IPS-20b (cell line): ENCODE measurements at regions not wholly inside any gene's neighbourhood (a gene's known extent, or its start where the extent isn't known, plus 50 kb on each side); places are given as distances from the start of the nearest gene placed in this dataset.
"Not testable (repeated sequence)": the region's sequence is repeated elsewhere in the genome, so short reads cannot be mapped to it uniquely, and the experiment has no call there.

Source experiments
- H3K27ac ChIP-seq: one replicate; pipeline ENCODE4 v1.5.1; 2013; ENCODE audit warnings: low read length
- H3K27me3 ChIP-seq: 2 replicates; pipeline ENCODE4 v1.6.1; 2013; ENCODE audit warnings: mild to moderate bottlenecking, low read length, inconsistent platforms; ENCODE audit not compliant: insufficient read depth
- H3K36me3 ChIP-seq: 2 replicates; pipeline ENCODE4 v1.6.1; 2013; ENCODE audit warnings: low read depth, mild to moderate bottlenecking, inconsistent platforms, low read length, moderate library complexity; ENCODE audit not compliant: insufficient read depth
- H3K4me1 ChIP-seq: 2 replicates; pipeline ENCODE4 v1.6.1; 2013; ENCODE audit warnings: mild to moderate bottlenecking, control low read depth, inconsistent platforms, low read length, moderate library complexity; ENCODE audit not compliant: insufficient read depth
- H3K4me3 ChIP-seq: 2 replicates; pipeline ENCODE4 v1.5.1; 2013; ENCODE audit warnings: mild to moderate bottlenecking, low read length, inconsistent platforms
- H3K9ac ChIP-seq: 2 replicates; pipeline ENCODE4 v1.6.1; 2013; ENCODE audit warnings: low read depth, mild to moderate bottlenecking, inconsistent platforms, low read length, moderate library complexity
- H3K9me3 ChIP-seq: 2 replicates; pipeline ENCODE4 v1.6.1; 2013; ENCODE audit warnings: mild to moderate bottlenecking, low read depth, low read length, inconsistent platforms; ENCODE audit not compliant: insufficient read depth

DNA sequence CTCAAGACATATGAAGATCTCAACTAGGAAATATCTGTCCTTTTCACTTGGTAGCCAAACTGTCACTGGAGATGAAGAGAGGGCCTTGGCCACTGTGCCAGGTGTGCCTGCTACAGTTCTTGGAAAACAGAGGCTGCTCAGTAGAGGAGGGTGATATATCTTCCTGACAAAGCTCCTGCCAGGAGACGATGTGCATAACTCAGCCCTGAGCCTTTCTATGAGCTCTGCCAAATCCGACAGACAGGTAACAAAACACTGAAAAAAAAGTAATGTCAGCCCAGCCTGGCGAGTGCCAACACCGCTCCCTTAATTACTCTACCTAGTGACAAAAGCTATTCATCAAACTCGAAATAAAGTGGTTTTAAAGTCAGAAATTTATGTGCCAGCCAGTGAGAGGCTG, 123.2 kb downstream of the MFSD1 start:
- no peaks in the 10 kb centered on the region for H3K4me1 ChIP-seq
- no peaks in the 10 kb centered on the region for H3K9me3 ChIP-seq
- no peak overlapping the region for H3K9ac ChIP-seq
- H3K27me3 ChIP-seq: no peaks in the 10 kb centered on the region
- no peaks in the 10 kb centered on the region for H3K36me3 ChIP-seq
- H3K27ac ChIP-seq: no peak overlapping the region
- H3K4me3 ChIP-seq: no peak overlapping the region

DNA sequence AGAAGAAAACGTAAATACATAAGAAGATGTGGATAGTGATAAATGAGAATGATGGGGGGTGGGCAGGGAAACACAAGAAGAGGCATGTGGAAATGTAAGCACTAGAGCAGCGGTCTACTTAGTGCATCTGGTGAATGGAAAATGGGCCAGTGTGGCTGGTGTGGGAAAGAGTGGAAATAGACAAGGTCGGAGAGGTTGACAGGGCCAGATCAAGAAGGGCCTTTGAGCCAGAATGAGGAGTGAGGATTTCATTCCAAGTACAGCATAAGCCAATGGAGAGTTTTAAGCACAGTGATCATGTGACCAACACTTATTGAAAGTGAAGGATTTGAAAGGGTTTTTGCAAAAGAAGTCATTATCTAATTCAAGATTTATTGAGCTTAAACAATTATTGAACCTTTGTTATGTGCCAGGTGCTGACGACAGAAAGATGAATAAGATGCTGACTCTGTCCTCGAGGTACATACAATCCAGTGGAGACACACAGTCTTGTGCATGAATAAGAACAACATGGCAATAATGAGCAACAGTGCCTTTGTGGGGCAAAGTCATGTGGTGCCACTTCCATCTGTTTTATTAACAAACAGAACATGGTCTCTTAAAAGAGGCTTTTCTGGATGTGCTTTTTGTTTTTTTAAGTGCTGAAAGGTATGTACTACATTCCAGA, 124.1 kb downstream of the MFSD1 start:
- Histone ChIP-seq H3K4me3 (no peak overlapping the region), H3K9ac (no peak overlapping the region), H3K4me1 (no peaks in the 10 kb centered on the region), H3K9me3 (no peaks in the 10 kb centered on the region), H3K27ac (no peak overlapping the region), H3K36me3 (no peaks in the 10 kb centered on the region), H3K27me3 (no peaks in the 10 kb centered on the region)

DNA sequence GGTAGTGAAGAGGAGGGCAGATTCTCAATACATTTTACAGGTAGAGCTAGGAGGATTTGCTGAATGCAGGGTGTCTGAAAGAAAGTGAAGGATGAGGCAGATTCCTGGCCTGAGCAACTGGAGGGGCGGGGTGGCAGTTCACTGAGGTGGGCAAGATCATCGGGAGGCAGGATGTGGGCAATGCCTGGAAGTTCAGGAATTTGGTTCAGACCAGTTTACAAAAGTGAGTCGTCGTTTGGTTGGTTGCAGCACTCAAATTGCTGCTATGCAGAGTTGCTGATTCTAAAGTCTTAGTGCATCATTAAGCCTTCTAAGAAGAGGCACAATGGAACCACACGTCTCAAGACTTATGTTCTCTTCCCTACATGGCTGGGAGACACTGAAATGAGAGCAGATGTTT, 134.0 kb downstream of the MFSD1 start:
- no peaks in the 10 kb centered on the region for H3K36me3 ChIP-seq
- no peaks in the 10 kb centered on the region for H3K27me3 ChIP-seq
- no peak overlapping the region for H3K9ac ChIP-seq
- H3K4me3 ChIP-seq: no peak overlapping the region
- no peaks in the 10 kb centered on the region for H3K9me3 ChIP-seq
- H3K4me1 ChIP-seq: peaks cover 4% of the 10 kb centered on the region; the same call in 1 of the 2 replicates
- no peak overlapping the region for H3K27ac ChIP-seq

DNA sequence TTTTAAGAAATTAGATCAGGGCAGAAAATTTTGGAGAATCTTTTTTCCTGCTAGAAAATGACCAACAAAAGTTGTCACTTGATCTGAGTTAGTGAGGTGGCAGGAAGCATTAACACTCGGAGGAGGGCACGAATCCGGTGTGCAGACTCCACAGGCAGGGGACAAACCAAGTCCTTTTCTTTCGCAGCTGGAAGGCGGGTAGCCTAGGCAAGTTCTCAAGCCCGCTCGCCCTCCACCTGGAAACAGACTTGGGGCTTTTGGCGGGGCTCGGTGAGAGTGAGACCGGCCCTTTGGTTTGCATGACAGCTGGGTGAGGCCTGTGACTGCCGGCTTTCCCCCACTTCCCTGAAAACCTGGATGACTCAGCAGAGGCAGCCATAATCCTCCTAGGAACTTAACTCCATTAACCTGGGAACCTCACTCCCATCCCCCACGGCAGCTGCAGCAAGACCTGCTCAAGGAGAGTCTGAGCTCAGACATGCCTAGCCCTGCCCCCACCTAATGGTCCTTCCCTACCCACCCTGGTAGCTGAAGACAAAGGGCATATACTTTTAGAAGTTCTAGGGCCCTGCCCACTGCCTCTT, 134.8 kb downstream of the MFSD1 start:
- Histone ChIP-seq H3K4me3 (no peak overlapping the region), H3K9me3 (no peaks in the 10 kb centered on the region), H3K36me3 (no peaks in the 10 kb centered on the region), H3K27me3 (no peaks in the 10 kb centered on the region), H3K9ac (no peak overlapping the region), H3K27ac (no peak overlapping the region), H3K4me1 (peaks cover 4% of the 10 kb centered on the region; the same call in 1 of the 2 replicates)

DNA sequence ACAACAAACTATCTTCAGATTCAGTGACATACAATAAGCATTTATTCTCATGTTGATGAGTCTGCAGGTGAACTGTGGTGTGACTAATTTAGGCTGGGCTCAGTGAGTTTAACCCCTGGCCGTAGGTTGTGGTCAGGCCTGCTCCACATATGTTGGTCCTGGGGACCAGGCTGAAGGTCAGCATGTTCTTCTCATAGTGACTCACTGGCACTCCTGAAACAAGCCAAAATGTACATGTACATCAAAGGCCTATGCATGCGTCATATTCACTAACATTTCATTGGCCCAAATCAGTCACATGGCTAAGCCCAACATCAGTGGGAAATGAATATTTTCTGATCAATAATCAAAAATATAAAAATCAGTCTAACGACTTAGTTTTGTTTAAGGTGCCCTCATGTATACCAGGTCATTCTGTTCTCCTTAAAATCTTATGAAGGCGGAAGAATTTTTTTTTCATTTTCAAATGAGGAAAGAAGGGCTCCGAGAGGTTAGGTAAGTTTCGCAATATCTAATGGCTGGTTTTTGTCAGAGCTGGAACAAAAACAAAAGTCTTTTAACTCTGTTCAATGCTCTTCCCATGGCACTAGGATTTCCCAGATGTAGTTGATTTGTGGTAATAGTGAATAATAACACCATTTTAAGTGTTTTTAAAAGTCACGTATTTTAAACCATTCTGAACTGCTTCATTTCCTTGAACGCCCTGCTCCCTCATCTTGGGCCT, 148.5 kb downstream of the MFSD1 start:
- Histone ChIP-seq H3K4me3 (no peak overlapping the region), H3K27ac (no peak overlapping the region), H3K27me3 (no peaks in the 10 kb centered on the region), H3K36me3 (no peaks in the 10 kb centered on the region), H3K4me1 (no peaks in the 10 kb centered on the region), H3K9ac (no peak overlapping the region), H3K9me3 (no peaks in the 10 kb centered on the region)

DNA sequence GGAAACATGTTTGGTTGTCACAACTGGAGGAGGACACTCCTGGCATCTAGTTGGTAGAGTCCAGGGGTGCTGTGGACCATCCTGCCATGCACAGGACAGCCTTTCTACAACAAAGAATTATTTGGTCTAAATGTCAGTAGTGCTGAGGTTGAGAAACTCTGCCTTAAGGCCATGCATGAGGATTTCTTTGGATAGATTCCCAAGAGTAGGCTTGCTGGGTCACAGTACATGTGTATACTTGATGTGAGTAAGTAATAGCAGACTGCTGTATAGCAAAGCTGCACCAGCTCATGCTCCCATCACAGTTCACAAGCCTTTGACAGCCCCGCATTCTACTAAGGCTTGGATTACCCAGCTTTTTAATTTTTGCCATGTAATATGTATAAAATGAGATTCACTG, 151.3 kb downstream of the MFSD1 start:
- Histone ChIP-seq H3K9me3 (no peaks in the 10 kb centered on the region), H3K36me3 (no peaks in the 10 kb centered on the region), H3K4me3 (no peak overlapping the region), H3K27me3 (no peaks in the 10 kb centered on the region), H3K9ac (no peak overlapping the region), H3K4me1 (no peaks in the 10 kb centered on the region), H3K27ac (no peak overlapping the region)

DNA sequence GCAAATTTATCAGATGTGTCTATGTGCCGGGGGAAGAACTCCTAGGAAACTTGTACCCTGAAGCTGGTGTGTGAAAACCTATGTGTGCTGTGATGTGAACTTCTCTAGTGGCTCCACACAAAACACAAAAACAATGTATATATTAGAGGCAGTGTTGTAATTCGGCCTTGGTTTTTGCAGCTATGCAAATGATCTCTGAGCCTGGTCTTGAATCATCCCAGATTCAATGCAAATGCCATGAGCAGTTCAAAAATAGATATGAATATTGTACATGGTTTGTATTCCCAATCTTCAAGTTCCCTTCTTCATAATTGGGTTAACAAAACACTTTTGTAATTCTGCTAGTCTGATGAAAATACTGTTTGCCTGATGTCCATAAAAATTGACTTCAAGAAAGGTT, 152.6 kb downstream of the MFSD1 start:
- no peak overlapping the region for H3K4me3 ChIP-seq
- no peak overlapping the region for H3K9ac ChIP-seq
- no peak overlapping the region for H3K27ac ChIP-seq
- no peaks in the 10 kb centered on the region for H3K9me3 ChIP-seq
- H3K4me1 ChIP-seq: no peaks in the 10 kb centered on the region
- no peaks in the 10 kb centered on the region for H3K36me3 ChIP-seq
- no peaks in the 10 kb centered on the region for H3K27me3 ChIP-seq

DNA sequence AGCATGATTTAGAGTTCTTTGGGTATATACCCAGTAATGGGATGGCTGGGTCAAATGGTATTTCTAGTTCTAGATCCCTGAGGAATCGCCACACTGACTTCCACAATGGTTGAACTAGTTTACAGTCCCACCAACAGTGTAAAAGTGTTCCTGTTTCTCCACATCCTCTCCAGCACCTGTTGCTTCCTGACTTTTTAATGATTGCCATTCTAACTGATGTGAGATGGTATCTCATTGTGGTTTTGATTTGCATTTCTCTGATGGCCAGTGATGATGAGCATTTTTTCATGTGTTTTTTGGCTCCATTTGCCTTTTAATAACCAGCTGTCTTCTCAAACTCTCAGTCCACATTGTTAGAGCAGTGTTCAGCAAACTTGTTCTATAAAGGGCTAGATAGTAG, 155.9 kb downstream of the MFSD1 start:
- not testable (repeated sequence) for H3K9ac ChIP-seq, H3K27ac ChIP-seq, H3K36me3 ChIP-seq, H3K4me3 ChIP-seq, H3K27me3 ChIP-seq, H3K9me3 ChIP-seq
- H3K4me1 ChIP-seq: peaks cover 13% of the 10 kb centered on the region; the same call in 1 of the 2 replicates

DNA sequence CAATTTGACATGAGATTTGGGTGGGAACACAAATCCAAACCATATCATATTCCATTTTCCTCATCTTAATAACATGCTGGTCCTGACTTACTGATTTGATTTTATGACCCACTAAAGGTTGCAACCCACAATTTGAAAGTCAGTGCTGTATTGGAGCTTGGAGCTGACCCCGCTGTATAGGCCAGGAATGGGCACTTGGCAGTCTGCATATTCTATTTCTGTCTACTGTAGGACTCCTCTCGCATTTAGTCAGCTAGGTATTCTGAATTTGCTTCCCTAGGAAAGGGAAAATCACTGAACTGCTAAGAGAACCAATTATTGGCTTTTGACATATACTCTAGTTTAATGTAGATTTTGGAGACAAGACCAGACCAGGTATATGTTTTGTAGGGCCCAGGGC, 157.0 kb downstream of the MFSD1 start:
- Histone ChIP-seq H3K27me3 (no peaks in the 10 kb centered on the region), H3K9me3 (no peaks in the 10 kb centered on the region; the same call in 1 of the 2 replicates), H3K36me3 (no peaks in the 10 kb centered on the region), H3K27ac (no peak overlapping the region), H3K4me1 (peaks cover 13% of the 10 kb centered on the region; the same call in 1 of the 2 replicates), H3K4me3 (no peak overlapping the region), H3K9ac (no peak overlapping the region)

DNA sequence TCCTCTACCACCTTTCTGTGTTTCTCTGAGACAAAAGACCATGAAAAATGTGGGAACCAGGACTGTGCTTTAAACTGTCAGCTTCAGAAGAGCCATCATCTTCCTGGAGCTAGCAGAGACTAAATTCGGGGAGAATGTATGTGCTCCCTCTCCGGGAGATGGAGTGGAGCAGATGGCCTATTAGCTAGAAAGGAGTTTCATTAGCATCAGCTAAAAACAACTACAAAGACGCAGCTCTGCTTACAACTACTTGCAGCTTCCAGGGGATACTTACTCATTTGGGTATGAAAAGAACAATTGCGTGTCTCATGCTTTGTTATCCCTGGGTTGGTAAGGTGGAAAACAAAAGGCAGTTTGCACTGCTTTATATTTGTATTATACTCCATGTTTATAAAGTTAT, 159.6 kb downstream of the MFSD1 start:
- peaks cover 13% of the 10 kb centered on the region; the same call in 1 of the 2 replicates for H3K4me1 ChIP-seq
- peak overlapping the region; percentile 25; the same call in 1 of the 2 replicates for H3K4me3 ChIP-seq
- H3K27ac ChIP-seq: peak overlapping the region; percentile 50
- H3K9ac ChIP-seq: peak overlapping the region; percentile 49; the same call in 1 of the 2 replicates
- no peaks in the 10 kb centered on the region for H3K36me3 ChIP-seq
- H3K27me3 ChIP-seq: no peaks in the 10 kb centered on the region
- H3K9me3 ChIP-seq: no peaks in the 10 kb centered on the region; the same call in 1 of the 2 replicates

DNA sequence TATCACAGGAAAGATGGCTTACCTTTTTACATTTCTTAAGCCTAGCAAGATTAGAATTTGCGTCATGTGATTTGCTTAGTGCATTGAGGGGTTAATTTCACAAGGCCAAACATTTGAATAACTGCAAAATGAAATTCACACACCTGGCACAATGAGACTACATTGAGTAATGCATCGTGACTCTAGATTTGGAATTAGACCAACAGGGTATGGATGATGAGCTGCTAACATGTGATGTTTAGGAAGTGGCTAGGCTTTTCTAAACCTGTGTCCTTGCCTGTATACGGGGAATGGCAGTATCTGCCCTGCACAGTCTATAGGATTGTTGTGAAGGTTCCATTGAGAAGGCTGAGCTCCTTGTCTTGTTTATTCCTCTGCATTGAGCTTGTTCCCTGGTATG, 160.1 kb downstream of the MFSD1 start:
- H3K9me3 ChIP-seq: no peaks in the 10 kb centered on the region; the same call in 1 of the 2 replicates
- no peak overlapping the region for H3K9ac ChIP-seq
- H3K4me3 ChIP-seq: no peak overlapping the region; the same call in 1 of the 2 replicates
- no peaks in the 10 kb centered on the region for H3K27me3 ChIP-seq
- H3K36me3 ChIP-seq: no peaks in the 10 kb centered on the region
- no peak overlapping the region for H3K27ac ChIP-seq
- H3K4me1 ChIP-seq: peaks cover 13% of the 10 kb centered on the region; the same call in 1 of the 2 replicates

DNA sequence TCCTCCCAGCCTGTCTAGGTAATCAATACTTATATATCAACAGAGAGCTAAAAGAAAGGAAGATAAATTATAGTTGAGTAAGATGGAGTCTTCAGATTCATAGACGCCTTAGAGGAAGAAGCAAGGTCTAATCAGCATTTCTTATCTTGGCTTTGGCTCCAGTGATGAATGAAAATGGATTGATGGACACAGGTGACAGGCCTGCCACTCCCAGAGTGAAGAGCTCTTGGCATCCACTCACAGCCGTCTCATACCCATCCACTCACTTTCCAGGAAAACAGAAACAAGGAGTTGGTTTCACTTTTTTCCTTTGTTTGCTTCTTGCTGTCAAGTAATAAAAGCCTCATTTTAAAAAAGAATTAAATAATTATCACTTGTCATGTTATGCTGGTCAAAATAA, 168.2 kb downstream of the MFSD1 start:
- no peaks in the 10 kb centered on the region for H3K4me1 ChIP-seq

More for the DNA sequence above, 168.2 kb downstream of the MFSD1 start:
- H3K36me3 ChIP-seq: no peaks in the 10 kb centered on the region
- no peak overlapping the region for H3K4me3 ChIP-seq
- no peak overlapping the region for H3K27ac ChIP-seq
- no peaks in the 10 kb centered on the region for H3K9me3 ChIP-seq
- no peaks in the 10 kb centered on the region for H3K27me3 ChIP-seq
- no peak overlapping the region for H3K9ac ChIP-seq
